RKO (cell line): ENCODE measurements at regions not wholly inside any gene's neighbourhood (a gene's known extent, or its start where the extent isn't known, plus 50 kb on each side); places are given as distances from the start of the nearest gene placed in this dataset.
"Not testable (repeated sequence)": the region's sequence is repeated elsewhere in the genome, so short reads cannot be mapped to it uniquely, and the experiment has no call there.

ENCODE experiments used
- DNase-seq: peaks from one replicate; pipeline ENCODE4 v3.0.0-alpha.2; 2016; ENCODE audit warnings: low spot score

DNA sequence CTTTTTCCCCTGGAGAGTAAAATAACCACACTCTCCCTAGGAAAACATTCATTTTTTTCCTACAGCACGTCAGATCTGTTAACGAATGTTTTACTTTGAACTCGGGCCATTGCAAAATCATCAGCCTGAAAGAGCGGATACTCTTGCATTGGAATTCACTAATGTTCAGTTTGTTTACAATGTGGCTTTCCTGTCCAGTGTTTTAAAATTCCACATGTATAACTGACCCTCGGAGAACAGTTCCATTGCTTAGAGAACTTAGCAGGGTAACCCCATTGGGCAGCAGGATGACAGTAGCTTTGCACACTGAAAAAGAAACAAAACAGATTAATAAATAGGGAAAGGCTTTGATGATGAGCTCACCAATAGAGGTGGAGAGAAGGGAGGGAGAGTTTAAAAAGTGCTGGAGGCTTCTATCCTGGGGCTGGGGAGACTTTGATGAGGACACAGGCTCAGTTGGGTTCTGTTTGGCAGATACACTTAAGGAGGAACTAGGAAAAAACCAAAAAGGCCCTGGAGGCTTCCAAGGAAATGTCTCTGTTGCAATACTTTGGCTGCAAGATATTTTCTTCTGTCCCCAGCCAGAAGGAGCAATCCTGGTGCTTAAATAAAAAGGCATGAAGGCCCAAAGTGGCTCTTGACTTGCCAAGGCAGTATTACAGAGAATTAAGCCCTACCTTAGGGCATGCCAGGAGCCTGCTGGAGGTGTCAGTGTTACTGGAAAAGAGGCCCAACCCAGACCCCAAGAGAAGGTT is 143.1 kb downstream of the ARSF start:
- DNase-seq: no peak

GRCh38 chrX:3181846-3182245 is 140.6 kb downstream of the ARSF start:
- DNase-seq: no peak

- DNase-seq: no peak
These were observed 137.1 kb downstream of the ARSF start for GRCh38 chrX:3178329-3178728.

- no peak for DNase-seq
These were observed 136.6 kb downstream of the ARSF start for GRCh38 chrX:3177851-3178250.

- no peak for DNase-seq
These were observed 135.2 kb downstream of the ARSF start for GRCh38 chrX:3176439-3176820.

DNA sequence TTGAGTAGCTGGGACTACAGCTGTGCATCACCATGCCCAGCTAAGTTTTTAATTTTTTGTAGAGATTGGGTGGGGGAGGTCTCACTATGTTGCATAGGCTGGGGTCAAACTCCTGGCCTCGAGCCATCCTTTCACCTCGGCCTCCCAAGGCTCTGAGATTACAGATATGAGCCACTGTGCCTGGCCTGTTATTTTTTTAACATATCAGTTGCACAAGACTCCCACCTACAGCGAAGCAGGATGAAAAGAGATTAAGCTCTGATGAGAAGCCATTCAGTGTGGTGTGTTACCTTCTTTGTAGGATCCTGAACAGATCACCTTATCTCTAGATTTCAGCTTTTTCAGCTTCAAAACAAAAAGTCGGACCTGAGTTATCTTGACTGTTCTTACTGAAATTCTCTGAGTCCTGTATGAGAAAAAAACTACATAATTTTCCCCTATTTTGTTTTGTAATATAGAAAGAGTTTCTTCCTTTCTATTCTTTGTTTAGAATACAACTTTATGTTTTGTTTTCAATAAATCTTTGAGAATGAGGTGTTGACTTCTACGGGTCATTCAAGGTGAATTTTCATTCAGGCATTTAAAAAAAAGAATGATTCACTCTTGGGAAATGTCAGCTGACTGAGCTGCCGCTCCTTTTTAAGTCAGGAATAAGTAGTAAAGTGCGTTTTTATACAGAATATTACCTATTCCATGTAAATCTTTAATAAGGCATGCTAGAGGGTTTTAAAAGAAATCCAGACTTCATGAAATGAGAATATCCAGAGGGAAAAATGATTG is 134.6 kb downstream of the ARSF start:
- DNase-seq: no peak

- DNase-seq: not testable (repeated sequence)
These were observed 130.9 kb downstream of the ARSF start for GRCh38 chrX:3172156-3172555.

- no peak for DNase-seq
These were observed 128.2 kb downstream of the ARSF start for GRCh38 chrX:3169421-3169820.

GRCh38 chrX:3167771-3168170 is 126.5 kb downstream of the ARSF start:
- DNase-seq: no peak

GRCh38 chrX:3166670-3167455 is 125.6 kb downstream of the ARSF start:
- no peak for DNase-seq

DNA sequence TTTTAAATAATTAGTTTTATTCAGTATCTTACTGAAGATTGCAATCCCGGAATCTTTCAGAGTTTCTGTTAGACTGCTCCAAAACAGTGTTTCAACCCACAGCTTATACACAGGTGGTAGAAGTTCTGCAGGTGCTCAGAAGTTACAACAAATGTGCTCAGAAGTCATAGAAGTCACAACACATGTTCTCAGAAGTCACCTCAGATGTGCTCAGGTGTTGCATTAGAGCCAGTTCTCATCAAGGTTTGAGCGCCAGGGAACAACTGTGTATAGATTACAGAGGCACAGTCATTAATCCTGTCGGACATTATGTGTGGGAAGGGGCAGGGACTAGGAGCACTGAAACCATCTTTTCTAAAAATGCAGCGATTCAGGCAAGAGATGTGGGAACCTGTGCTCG is 124.5 kb downstream of the ARSF start:
- DNase-seq: no peak
